ENCODE measurements at regions not wholly inside any gene's neighbourhood (a gene's known extent, or its start where the extent isn't known, plus 50 kb on each side); places are given as distances from the start of the nearest gene placed in this dataset.

- Histone ChIP-seq H3K27me3 (ENCODE audit: control insufficient read depth, insufficient read depth, low read length) (no peaks in the 10 kb centered on the region), H3K4me3 (ENCODE audit: low read length) (no peak overlapping the region), H3K27ac (ENCODE audit: low read length) (no peak overlapping the region), H3K4me1 (ENCODE audit: control insufficient read depth, insufficient read depth, low read length) (no peaks in the 10 kb centered on the region), H3K36me3 (ENCODE audit: control insufficient read depth, insufficient read depth, low read length) (no peaks in the 10 kb centered on the region), H3K9me3 (ENCODE audit: control insufficient read depth, insufficient read depth, low read length) (no peaks in the 10 kb centered on the region)
- no CpG with 5 or more reads among the region's 10 CpGs for WGBS (ENCODE audit: insufficient coverage, insufficient read length)
- no peak for DNase-seq (ENCODE audit: low read depth, low spot score)
These were observed 406.3 kb downstream of the IRX1 start for GRCh38 chr5:4001758-4002533.

GRCh38 chr5:4005335-4005734, 409.7 kb downstream of the IRX1 start:
- no CpG with 5 or more reads among the region's 11 CpGs for WGBS (ENCODE audit: insufficient coverage, insufficient read length)
- Histone ChIP-seq H3K27ac (ENCODE audit: low read length) (no peak overlapping the region), H3K9me3 (ENCODE audit: control insufficient read depth, insufficient read depth, low read length) (no peaks in the 10 kb centered on the region), H3K4me1 (ENCODE audit: control insufficient read depth, insufficient read depth, low read length) (no peaks in the 10 kb centered on the region), H3K27me3 (ENCODE audit: control insufficient read depth, insufficient read depth, low read length) (no peaks in the 10 kb centered on the region), H3K4me3 (ENCODE audit: low read length) (no peak overlapping the region), H3K36me3 (ENCODE audit: control insufficient read depth, insufficient read depth, low read length) (no peaks in the 10 kb centered on the region)
- DNase-seq (ENCODE audit: low read depth, low spot score): no peak

- no peak overlapping the region for H3K27ac ChIP-seq (ENCODE audit: low read length)
- DNase-seq (ENCODE audit: low read depth, low spot score): no peak
- 100% methylated on average over 1 of the region's 3 CpGs for WGBS (ENCODE audit: insufficient coverage, insufficient read length)
These were observed 411.4 kb downstream of the IRX1 start for GRCh38 chr5:4007001-4007400.

GRCh38 chr5:4011943-4012342, 416.3 kb downstream of the IRX1 start:
- whole genome bisulfite sequencing (ENCODE audit: insufficient coverage, insufficient read length): no CpG with 5 or more reads among the region's 6 CpGs
- no peaks in the 10 kb centered on the region for H3K36me3 ChIP-seq (ENCODE audit: control insufficient read depth, insufficient read depth, low read length)
- H3K4me3 ChIP-seq (ENCODE audit: low read length): no peak overlapping the region
- no peaks in the 10 kb centered on the region for H3K27me3 ChIP-seq (ENCODE audit: control insufficient read depth, insufficient read depth, low read length)
- no peaks in the 10 kb centered on the region; the same call in 1 of the 2 replicates for H3K4me1 ChIP-seq (ENCODE audit: control insufficient read depth, insufficient read depth, low read length)
- no peaks in the 10 kb centered on the region for H3K9me3 ChIP-seq (ENCODE audit: control insufficient read depth, insufficient read depth, low read length)
- H3K27ac ChIP-seq (ENCODE audit: low read length): no peak overlapping the region
- DNase-seq (ENCODE audit: low read depth, low spot score): no peak

More at GRCh38 chr5:4007001-4007400, 411.4 kb downstream of the IRX1 start:
- no peaks in the 10 kb centered on the region for H3K9me3 ChIP-seq (ENCODE audit: control insufficient read depth, insufficient read depth, low read length)
- no peaks in the 10 kb centered on the region for H3K4me1 ChIP-seq (ENCODE audit: control insufficient read depth, insufficient read depth, low read length)
- no peak overlapping the region for H3K4me3 ChIP-seq (ENCODE audit: low read length)
- no peaks in the 10 kb centered on the region for H3K27me3 ChIP-seq (ENCODE audit: control insufficient read depth, insufficient read depth, low read length)
- no peaks in the 10 kb centered on the region for H3K36me3 ChIP-seq (ENCODE audit: control insufficient read depth, insufficient read depth, low read length)

- H3K27me3 ChIP-seq (ENCODE audit: control insufficient read depth, insufficient read depth, low read length): no peaks in the 10 kb centered on the region
- no peaks in the 10 kb centered on the region for H3K36me3 ChIP-seq (ENCODE audit: control insufficient read depth, insufficient read depth, low read length)
- WGBS (ENCODE audit: insufficient coverage, insufficient read length): no CpG with 5 or more reads among the region's 20 CpGs
- no peaks in the 10 kb centered on the region for H3K9me3 ChIP-seq (ENCODE audit: control insufficient read depth, insufficient read depth, low read length)
- DNase-seq (ENCODE audit: low read depth, low spot score): no peak
- H3K4me1 ChIP-seq (ENCODE audit: control insufficient read depth, insufficient read depth, low read length): no peaks in the 10 kb centered on the region; the same call in 1 of the 2 replicates
- no peak overlapping the region for H3K4me3 ChIP-seq (ENCODE audit: low read length)
- H3K27ac ChIP-seq (ENCODE audit: low read length): no peak overlapping the region
These were observed 417.7 kb downstream of the IRX1 start for GRCh38 chr5:4013106-4013898.

- no CpG with 5 or more reads among the region's 4 CpGs for WGBS (ENCODE audit: insufficient coverage, insufficient read length)
- Histone ChIP-seq H3K9me3 (ENCODE audit: control insufficient read depth, insufficient read depth, low read length) (no peaks in the 10 kb centered on the region), H3K27me3 (ENCODE audit: control insufficient read depth, insufficient read depth, low read length) (no peaks in the 10 kb centered on the region), H3K4me3 (ENCODE audit: low read length) (no peak overlapping the region), H3K27ac (ENCODE audit: low read length) (no peak overlapping the region), H3K36me3 (ENCODE audit: control insufficient read depth, insufficient read depth, low read length) (no peaks in the 10 kb centered on the region), H3K4me1 (ENCODE audit: control insufficient read depth, insufficient read depth, low read length) (no peaks in the 10 kb centered on the region; the same call in 1 of the 2 replicates)
- no peak for DNase-seq (ENCODE audit: low read depth, low spot score)
These were observed 420.1 kb downstream of the IRX1 start for GRCh38 chr5:4015709-4016108.

GRCh38 chr5:4017076-4017803, 421.6 kb downstream of the IRX1 start:
- no peak overlapping the region for H3K27ac ChIP-seq (ENCODE audit: low read length)
- H3K4me3 ChIP-seq (ENCODE audit: low read length): no peak overlapping the region
- no peak for DNase-seq (ENCODE audit: low read depth, low spot score)
- H3K4me1 ChIP-seq (ENCODE audit: control insufficient read depth, insufficient read depth, low read length): no peaks in the 10 kb centered on the region; the same call in 1 of the 2 replicates
- no peaks in the 10 kb centered on the region for H3K9me3 ChIP-seq (ENCODE audit: control insufficient read depth, insufficient read depth, low read length)
- WGBS (ENCODE audit: insufficient coverage, insufficient read length): no CpG with 5 or more reads among the region's 5 CpGs
- no peaks in the 10 kb centered on the region for H3K27me3 ChIP-seq (ENCODE audit: control insufficient read depth, insufficient read depth, low read length)
- H3K36me3 ChIP-seq (ENCODE audit: control insufficient read depth, insufficient read depth, low read length): no peaks in the 10 kb centered on the region

GRCh38 chr5:4018007-4018406, 422.4 kb downstream of the IRX1 start:
- no peaks in the 10 kb centered on the region for H3K36me3 ChIP-seq (ENCODE audit: control insufficient read depth, insufficient read depth, low read length)
- no peaks in the 10 kb centered on the region; the same call in 1 of the 2 replicates for H3K4me1 ChIP-seq (ENCODE audit: control insufficient read depth, insufficient read depth, low read length)
- no peak overlapping the region for H3K27ac ChIP-seq (ENCODE audit: low read length)
- DNase-seq (ENCODE audit: low read depth, low spot score): no peak
- no peaks in the 10 kb centered on the region for H3K9me3 ChIP-seq (ENCODE audit: control insufficient read depth, insufficient read depth, low read length)
- no CpG with 5 or more reads among the region's 2 CpGs for WGBS (ENCODE audit: insufficient coverage, insufficient read length)
- no peaks in the 10 kb centered on the region for H3K27me3 ChIP-seq (ENCODE audit: control insufficient read depth, insufficient read depth, low read length)
- no peak overlapping the region for H3K4me3 ChIP-seq (ENCODE audit: low read length)

GRCh38 chr5:4019009-4019769, 423.6 kb downstream of the IRX1 start:
- H3K9me3 ChIP-seq (ENCODE audit: control insufficient read depth, insufficient read depth, low read length): no peaks in the 10 kb centered on the region
- no peaks in the 10 kb centered on the region for H3K27me3 ChIP-seq (ENCODE audit: control insufficient read depth, insufficient read depth, low read length)
- no peak for DNase-seq (ENCODE audit: low read depth, low spot score)
- H3K4me3 ChIP-seq (ENCODE audit: low read length): no peak overlapping the region
- H3K4me1 ChIP-seq (ENCODE audit: control insufficient read depth, insufficient read depth, low read length): no peaks in the 10 kb centered on the region; the same call in 1 of the 2 replicates
- no peaks in the 10 kb centered on the region for H3K36me3 ChIP-seq (ENCODE audit: control insufficient read depth, insufficient read depth, low read length)
- no peak overlapping the region for H3K27ac ChIP-seq (ENCODE audit: low read length)
- WGBS (ENCODE audit: insufficient coverage, insufficient read length): no CpG with 5 or more reads among the region's 9 CpGs

- Histone ChIP-seq H3K4me3 (ENCODE audit: low read length) (no peak overlapping the region), H3K27me3 (ENCODE audit: control insufficient read depth, insufficient read depth, low read length) (no peaks in the 10 kb centered on the region), H3K27ac (ENCODE audit: low read length) (no peak overlapping the region), H3K36me3 (ENCODE audit: control insufficient read depth, insufficient read depth, low read length) (no peaks in the 10 kb centered on the region), H3K9me3 (ENCODE audit: control insufficient read depth, insufficient read depth, low read length) (no peaks in the 10 kb centered on the region), H3K4me1 (ENCODE audit: control insufficient read depth, insufficient read depth, low read length) (no peaks in the 10 kb centered on the region; the same call in 1 of the 2 replicates)
- no CpG with 5 or more reads among the region's 6 CpGs for WGBS (ENCODE audit: insufficient coverage, insufficient read length)
- no peak for DNase-seq (ENCODE audit: low read depth, low spot score)
These were observed 424.2 kb downstream of the IRX1 start for GRCh38 chr5:4019841-4020240.

Data from iPS DF 6.9 (cell line).